Stimulated activated CD8-positive, alpha-beta memory T cell treated with anti-CD3 and anti-CD28 coated beads, Interleukin-12 subunit alpha, Interleukin-12 subunit beta, amount 100 ng/mL, for 4 hours (primary cell): ENCODE measurements at regions not wholly inside any gene's neighbourhood (a gene's known extent, or its start where the extent isn't known, plus 50 kb on each side); places are given as distances from the start of the nearest gene placed in this dataset.

Experiments used
- DNase-seq: peaks from one replicate; pipeline ENCODE4 v3.0.0-alpha.2; 2020; ENCODE audit warnings: low read depth

DNA sequence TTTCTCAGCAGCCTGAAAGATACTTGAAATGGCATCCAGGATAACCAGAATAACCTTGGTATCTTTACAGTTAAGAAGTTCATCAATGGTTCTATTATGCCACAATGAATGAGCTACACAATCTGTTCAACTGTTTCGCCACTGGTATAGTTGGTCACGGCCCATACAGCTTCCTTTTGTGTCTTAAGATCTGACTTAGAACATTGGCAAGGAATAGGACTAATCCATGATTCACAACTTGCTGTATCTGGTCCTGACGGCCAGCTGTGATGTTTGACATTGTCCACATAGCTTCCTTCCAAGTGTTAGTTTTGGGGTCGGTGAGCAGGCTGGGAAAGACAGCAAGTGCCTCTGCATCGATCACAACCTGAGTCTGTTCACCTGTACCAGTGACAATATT, 113.3 kb upstream of the RAD23B start:
- DNase-seq, result no peak

- no peak for DNase-seq
These were observed 112.3 kb upstream of the RAD23B start for GRCh38 chr9:107170801-107171200.

- peak; percentile 13 for DNase-seq
These were observed 110.7 kb upstream of the RAD23B start for GRCh38 chr9:107172160-107172978.

DNA sequence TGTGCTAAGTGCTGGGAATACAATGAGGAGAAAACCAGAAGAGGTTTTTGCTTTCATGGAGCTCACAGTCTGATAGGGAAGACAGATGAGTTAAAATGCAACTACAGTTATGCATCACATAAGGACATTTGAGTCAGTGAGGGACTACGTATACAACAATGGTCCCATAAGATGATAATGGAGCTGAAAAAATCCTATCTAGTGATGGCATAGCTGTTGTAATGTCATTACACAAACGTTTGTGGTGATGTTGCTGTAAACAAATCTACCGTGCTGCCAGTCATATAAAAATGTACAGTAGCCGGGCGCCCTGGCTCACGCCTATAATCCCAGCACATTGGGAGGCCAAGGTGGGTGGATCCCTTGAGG, 110.1 kb upstream of the RAD23B start:
- DNase-seq, result no peak

GRCh38 chr9:107173422-107174180, 109.5 kb upstream of the RAD23B start:
- DNase-seq, result no peak

DNA sequence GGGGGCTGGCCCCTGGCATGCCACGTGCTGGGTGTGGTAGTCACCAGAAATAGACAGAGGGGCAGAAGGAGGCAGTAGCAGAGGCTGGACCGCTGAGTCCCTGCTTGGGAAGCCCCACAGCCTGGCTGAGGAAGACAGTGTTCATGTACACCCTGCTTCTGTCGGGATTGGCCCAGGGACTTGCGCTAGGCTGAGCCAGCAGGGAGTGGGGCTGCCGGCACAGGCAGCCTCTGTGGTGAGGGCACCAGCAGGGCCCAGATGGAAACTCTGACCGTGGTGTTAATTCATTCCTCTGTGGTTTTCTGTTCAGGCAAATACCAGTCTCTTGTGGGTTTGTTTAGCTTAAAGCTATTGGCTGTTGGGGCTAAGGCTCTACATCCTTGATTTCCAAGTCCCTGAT, 108.6 kb upstream of the RAD23B start:
- no peak for DNase-seq

DNA sequence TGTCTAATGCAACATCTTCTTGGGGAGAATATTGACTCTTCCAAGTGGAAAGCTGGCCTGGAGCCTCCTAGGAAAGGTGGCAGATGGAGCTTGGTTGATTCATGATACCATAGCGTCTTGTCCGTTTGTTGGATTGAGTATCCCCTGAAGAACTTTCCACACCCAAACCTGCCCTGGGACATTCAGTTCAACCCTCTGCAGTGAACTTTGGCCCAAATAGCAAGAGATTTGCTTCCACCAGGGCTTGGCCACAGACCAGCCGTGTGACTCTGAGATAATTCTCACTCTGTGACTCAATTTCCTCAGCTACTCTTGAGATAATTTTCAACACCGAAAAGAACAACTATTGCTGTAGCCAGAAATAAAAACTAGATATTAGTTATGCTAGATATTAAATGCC, 108.0 kb upstream of the RAD23B start:
- no peak for DNase-seq

- DNase-seq, result no peak
These were observed 107.2 kb upstream of the RAD23B start for GRCh38 chr9:107175816-107176435.

DNA sequence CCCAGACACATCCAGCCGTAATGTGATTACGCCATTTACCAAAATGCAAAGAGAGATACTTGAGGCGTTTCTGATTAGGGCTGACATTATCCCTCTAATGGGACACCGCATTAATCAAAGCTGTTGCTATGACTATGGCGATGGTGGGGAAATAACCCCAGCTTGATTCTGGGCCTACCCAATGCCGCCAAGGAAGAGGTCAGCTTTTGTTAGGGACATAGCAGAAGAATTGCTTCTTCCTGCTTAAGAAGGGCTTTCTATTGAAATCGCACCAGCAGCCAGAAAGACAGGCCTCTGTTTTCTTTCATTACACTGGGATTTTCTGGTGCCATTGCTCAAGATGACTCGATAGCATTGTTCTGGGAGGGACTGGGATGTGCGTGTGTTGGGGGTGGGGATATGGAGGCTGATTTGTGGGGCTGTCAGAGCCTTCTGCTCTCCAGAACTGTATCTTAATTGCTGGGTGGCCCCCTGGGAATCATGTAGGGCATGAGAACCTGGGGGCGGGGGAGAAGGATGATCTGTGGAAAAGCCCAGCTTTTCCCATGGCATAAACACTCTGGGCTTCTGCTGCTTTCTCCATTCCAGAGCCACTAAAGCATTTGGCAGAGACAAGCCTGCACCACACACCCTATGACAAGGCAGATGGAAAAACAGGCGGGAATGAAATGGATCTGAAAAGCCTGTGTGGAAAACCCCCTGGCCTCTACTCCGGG, 106.5 kb upstream of the RAD23B start:
- DNase-seq, result no peak

DNA sequence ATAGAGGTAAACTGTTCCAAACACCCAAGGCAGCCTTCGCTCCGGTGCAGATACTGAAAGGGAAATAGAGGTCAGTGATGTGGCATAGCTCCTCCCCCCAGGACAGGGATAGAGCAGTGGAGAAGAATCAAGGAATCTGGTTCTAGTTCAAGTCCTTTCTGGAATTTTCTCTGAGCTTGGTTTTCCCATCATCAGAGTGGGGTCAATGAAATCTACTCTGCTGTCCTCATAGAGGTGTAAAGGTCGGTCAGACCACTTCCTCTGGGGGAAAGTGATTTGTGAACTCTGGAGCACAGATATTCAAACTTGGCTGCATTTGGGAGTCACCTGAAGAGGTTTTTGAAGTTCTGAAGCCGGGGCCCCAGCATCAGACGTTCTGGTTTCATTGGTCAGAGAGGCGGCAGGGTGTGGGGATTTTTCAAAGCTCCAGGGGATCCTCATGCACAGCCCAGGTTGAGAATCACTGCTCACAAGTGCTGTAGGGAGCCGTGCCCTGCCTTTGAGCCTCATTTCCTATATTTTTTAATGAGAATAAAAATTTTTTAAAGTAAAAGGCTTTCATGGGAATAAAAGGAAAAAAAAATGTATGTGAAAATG, 105.7 kb upstream of the RAD23B start:
- no peak for DNase-seq

DNA sequence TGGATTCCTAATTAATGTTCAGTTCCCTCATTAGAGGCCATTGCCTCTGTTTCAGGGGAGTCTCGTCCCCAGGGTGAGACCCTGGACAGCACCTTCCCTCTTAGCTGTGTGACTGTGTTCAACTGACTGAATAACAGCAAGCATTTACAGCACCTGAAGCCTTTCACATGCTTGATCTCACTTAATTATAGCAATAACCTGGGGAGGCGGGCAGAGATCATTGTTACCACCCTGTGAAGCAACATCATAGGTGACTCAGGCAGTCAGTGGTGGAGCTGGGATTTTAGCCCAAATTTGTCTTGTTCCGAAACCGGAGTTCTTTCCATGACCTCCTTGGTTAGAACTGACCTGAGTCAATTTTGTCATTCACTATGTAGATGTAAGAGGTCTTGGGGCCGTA, 105.2 kb upstream of the RAD23B start:
- no peak for DNase-seq

DNA sequence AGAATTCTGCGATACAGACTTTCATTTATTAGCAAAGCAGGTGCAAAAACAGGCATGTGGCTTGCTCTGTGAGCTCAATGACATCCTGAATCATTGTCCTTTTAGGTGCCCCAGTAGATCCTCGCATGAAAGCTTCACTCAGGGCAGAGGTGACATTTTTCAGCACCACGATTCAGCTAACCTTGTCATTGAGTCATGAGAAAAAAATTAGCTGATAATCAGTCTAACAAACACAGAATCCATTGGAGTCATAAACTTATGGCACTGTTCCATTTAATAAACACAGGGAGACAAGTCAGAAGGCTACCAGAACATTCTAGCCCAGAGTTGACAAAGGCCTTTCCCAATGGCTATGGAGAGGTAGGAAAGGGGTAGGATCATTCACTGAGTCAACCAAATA, 104.8 kb upstream of the RAD23B start:
- DNase-seq, result no peak

DNA sequence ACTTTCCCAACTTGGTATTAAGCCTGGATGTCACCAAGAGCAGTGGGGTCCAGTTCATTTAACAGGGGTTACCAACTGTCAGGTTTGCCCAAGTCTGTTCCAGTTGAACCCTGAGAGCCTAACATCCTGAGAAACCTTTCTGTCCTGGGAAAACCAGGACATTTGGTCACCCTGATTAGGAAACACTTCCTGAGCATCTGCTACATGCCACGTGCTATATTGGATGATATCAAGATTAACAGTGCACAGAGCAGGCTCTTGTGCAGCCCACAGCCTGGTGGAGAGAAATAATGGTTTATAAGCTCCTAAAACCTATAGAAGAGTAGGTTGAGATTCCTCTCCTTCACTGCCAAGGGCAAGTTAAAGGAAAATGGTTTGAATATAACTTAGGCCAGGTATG, 102.9 kb upstream of the RAD23B start:
- DNase-seq, result no peak

GRCh38 chr9:107183176-107183575, 99.9 kb upstream of the RAD23B start:
- no peak for DNase-seq

- no peak for DNase-seq
These were observed 94.7 kb upstream of the RAD23B start for GRCh38 chr9:107188376-107188775.

- DNase-seq, result no peak
These were observed 92.8 kb upstream of the RAD23B start for GRCh38 chr9:107190061-107190935.

DNA sequence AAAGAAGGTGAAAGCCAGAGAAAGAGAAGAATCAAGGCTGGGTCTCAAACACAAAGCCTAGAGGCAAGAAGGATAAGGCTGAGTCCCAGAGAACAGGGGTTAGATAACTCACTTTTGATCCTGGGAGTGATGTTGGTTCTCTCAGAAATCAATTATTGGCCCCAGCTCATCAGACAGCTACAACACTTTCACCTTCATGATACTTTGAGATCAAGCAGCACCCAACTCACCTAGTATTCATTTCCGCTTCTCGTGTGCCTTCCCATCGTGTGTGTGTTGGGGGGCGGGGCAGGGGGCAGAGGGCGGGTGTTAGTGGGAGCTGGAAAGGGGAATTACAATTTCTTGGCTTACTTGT, 92.2 kb upstream of the RAD23B start:
- DNase-seq, result no peak

- no peak for DNase-seq
These were observed 89.8 kb upstream of the RAD23B start for GRCh38 chr9:107193251-107193650.

DNA sequence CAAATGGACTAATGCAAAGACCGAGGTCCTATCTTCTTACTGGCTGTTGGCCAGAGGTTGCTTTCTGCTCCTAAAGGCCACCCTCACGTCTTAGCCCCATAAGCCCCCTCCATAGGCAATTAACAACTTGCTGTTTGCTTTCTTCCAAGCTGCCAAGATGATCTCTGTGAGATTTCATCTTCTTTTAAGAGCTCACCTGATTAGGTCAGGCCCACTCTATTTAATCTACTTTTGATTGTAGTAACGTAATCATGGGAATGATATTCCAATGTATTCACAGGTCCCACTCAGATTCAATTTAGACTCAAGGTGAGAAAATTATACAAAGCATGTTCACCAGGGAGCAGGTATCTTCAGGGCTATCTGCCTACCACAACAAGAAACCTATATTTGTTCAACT, 84.4 kb upstream of the RAD23B start:
- DNase-seq, result no peak

- no peak for DNase-seq
These were observed 75.0 kb upstream of the RAD23B start for GRCh38 chr9:107208121-107208520.

GRCh38 chr9:107210775-107211174, 72.3 kb upstream of the RAD23B start:
- no peak for DNase-seq
